Activated naive CD8-positive, alpha-beta T cell treated with anti-CD3 and anti-CD28 coated beads for 36 hours (primary cell): ENCODE measurements at regions not wholly inside any gene's neighbourhood (a gene's known extent, or its start where the extent isn't known, plus 50 kb on each side); places are given as distances from the start of the nearest gene placed in this dataset.

ENCODE experiments used
- DNase-seq: peaks from one replicate; pipeline ENCODE4 v3.0.0; 2021
- H3K27ac Mint-ChIP-seq: one replicate; pipeline ENCODE4 v1.8.0; 2022; ENCODE audit warnings: mild to moderate bottlenecking, moderate library complexity, mixed read lengths
- H3K27me3 Mint-ChIP-seq: one replicate; pipeline ENCODE4 v1.8.0; 2022; ENCODE audit warnings: mild to moderate bottlenecking, mixed read lengths
- H3K36me3 Mint-ChIP-seq: one replicate; pipeline ENCODE4 v1.8.0; 2021; ENCODE audit warnings: mild to moderate bottlenecking, mixed read lengths
- H3K4me1 Mint-ChIP-seq: one replicate; pipeline ENCODE4 v1.8.0; 2021; ENCODE audit warnings: mixed read lengths
- H3K4me3 Mint-ChIP-seq: one replicate; pipeline ENCODE4 v1.8.0; 2022; ENCODE audit warnings: mild to moderate bottlenecking, moderate library complexity, mixed read lengths
- H3K9me3 Mint-ChIP-seq: one replicate; pipeline ENCODE4 v1.8.0; 2022; ENCODE audit warnings: mixed read lengths

- H3K27ac Mint-ChIP-seq: no peak overlapping the region
- no peaks in the 10 kb centered on the region for H3K27me3 Mint-ChIP-seq
- peaks cover 4% of the 10 kb centered on the region for H3K4me1 Mint-ChIP-seq
- no peak for DNase-seq
- H3K36me3 Mint-ChIP-seq: no peaks in the 10 kb centered on the region
- H3K9me3 Mint-ChIP-seq: no peaks in the 10 kb centered on the region
- no peak overlapping the region for H3K4me3 Mint-ChIP-seq
Measured at GRCh38 chrX:39897741-39898097, 200.0 kb downstream of the BCOR start.

DNA sequence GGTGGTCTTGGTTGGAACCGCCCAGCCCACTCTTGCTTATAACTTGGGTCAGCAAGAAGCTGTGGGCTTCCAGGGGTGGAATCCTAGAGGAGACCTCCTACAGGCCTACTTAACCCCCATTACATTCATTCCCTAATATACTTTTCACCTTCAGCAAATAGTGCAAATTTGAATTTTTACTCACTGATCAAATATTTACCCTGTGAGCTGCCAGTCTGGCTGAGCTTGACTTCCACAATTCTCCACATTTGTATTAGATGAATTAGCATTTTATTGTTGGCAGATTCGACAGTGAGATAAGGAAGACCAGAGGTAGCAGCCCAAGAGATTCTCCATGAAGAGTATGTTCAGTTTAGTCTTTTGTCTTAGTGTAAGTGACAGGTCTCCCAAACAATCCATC lies 199.6 kb downstream of the BCOR start:
- Mint-ChIP-seq H3K27ac (no peak overlapping the region), H3K9me3 (no peaks in the 10 kb centered on the region), H3K27me3 (no peaks in the 10 kb centered on the region), H3K4me1 (peaks cover 5% of the 10 kb centered on the region), H3K36me3 (no peaks in the 10 kb centered on the region), H3K4me3 (no peak overlapping the region)
- no peak for DNase-seq

GRCh38 chrX:39899059-39899458 lies 198.7 kb downstream of the BCOR start:
- DNase-seq: no peak
- no peaks in the 10 kb centered on the region for H3K9me3 Mint-ChIP-seq
- H3K4me3 Mint-ChIP-seq: no peak overlapping the region
- no peak overlapping the region for H3K27ac Mint-ChIP-seq
- H3K4me1 Mint-ChIP-seq: peaks cover 6% of the 10 kb centered on the region
- H3K27me3 Mint-ChIP-seq: no peaks in the 10 kb centered on the region
- no peaks in the 10 kb centered on the region for H3K36me3 Mint-ChIP-seq

DNA sequence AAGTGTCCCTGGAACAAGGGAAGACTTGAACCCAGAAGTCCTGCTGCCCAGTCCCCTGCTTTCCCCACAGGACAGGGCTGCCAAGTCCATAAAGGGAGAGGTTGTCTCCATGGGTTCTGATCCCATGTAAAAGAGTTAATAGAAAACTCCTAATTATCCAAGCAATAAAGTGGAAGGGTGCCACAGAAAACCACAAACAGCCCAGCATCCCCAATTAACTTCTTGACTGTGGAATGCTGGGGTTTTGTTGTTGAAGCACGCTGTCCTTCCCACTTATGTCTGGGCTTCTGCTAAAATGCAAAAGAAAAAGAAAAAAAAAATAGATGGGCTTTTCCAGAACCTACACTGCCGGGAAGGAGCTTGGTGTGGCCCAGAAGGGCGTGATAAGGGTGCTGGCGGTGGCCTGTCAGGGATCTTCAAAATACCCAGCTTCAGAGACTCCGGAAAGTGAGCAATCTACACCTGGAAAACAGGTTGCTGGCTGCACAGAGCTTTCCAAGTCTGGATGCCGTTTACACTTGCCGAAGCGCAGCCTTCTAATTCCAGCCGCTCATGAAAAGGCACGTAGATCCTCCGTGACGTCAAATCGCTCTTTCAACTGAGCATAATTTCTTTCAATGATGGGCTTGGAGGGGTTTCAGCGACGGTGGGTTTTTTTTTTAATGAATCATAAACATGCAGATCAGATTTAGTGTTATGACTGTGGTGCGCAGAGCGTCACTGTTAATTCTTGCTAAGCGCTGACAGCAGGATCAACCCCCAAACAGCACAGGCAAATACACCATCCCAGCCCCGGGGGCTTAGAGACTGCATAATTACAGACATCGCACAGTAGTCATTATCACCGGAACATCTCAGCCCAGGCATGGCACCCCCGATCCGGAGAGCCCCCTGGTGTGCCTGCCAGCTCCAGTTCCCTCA lies 197.6 kb downstream of the BCOR start:
- Mint-ChIP-seq H3K27ac (no peak overlapping the region), H3K36me3 (no peaks in the 10 kb centered on the region), H3K9me3 (no peaks in the 10 kb centered on the region), H3K27me3 (no peaks in the 10 kb centered on the region), H3K4me3 (no peak overlapping the region), H3K4me1 (peaks cover 6% of the 10 kb centered on the region)
- DNase-seq: no peak

DNA sequence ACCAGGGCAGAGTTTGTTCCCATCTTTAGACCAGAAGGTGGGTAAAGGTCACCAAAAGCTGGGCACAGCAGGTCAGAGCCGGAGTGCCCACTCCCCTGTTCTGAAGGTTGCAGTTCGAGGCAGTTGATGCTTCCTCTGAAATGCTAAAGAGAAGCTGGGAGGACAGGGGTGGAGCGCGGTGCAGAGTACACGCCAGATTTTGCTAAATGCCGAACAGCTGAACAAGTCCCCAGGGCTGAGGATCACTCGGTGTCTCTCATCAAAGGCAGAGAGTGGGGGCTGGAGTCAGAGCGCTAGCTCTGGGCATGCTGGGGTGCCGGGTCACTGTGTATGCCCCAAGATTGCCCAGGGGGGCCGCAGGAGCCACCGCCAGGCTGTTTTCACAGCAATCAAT lies 197.0 kb downstream of the BCOR start:
- peaks cover 6% of the 10 kb centered on the region for H3K4me1 Mint-ChIP-seq
- no peaks in the 10 kb centered on the region for H3K9me3 Mint-ChIP-seq
- no peak overlapping the region for H3K27ac Mint-ChIP-seq
- no peaks in the 10 kb centered on the region for H3K27me3 Mint-ChIP-seq
- H3K36me3 Mint-ChIP-seq: no peaks in the 10 kb centered on the region
- H3K4me3 Mint-ChIP-seq: no peak overlapping the region
- DNase-seq: no peak

GRCh38 chrX:39903343-39903742 lies 194.4 kb downstream of the BCOR start:
- Mint-ChIP-seq H3K4me3 (no peak overlapping the region), H3K27ac (no peak overlapping the region), H3K9me3 (no peaks in the 10 kb centered on the region), H3K27me3 (no peaks in the 10 kb centered on the region), H3K36me3 (no peaks in the 10 kb centered on the region), H3K4me1 (peaks cover 6% of the 10 kb centered on the region)
- no peak for DNase-seq

DNA sequence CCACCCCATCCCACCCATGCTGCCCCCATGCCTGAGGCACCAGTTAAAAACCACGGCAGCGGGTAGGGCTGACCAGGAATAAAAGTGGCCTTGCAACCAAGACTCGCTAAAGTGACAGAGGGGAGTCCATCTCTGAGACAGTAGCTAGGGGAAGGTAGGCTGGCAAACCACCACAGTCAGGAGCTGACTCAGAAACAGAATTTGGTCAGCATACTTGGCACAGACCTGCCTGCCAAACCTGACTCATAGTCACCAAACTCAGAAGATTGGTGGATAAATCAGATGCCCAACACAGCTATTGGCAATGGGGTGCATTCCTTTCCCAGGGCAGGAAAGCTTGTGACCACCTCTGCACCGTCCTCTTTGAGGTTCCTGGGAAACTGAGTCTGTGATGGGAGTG lies 193.8 kb downstream of the BCOR start:
- Mint-ChIP-seq H3K36me3 (no peaks in the 10 kb centered on the region), H3K27me3 (no peaks in the 10 kb centered on the region), H3K4me1 (peaks cover 9% of the 10 kb centered on the region), H3K27ac (no peak overlapping the region), H3K4me3 (no peak overlapping the region), H3K9me3 (no peaks in the 10 kb centered on the region)
- DNase-seq: no peak

DNA sequence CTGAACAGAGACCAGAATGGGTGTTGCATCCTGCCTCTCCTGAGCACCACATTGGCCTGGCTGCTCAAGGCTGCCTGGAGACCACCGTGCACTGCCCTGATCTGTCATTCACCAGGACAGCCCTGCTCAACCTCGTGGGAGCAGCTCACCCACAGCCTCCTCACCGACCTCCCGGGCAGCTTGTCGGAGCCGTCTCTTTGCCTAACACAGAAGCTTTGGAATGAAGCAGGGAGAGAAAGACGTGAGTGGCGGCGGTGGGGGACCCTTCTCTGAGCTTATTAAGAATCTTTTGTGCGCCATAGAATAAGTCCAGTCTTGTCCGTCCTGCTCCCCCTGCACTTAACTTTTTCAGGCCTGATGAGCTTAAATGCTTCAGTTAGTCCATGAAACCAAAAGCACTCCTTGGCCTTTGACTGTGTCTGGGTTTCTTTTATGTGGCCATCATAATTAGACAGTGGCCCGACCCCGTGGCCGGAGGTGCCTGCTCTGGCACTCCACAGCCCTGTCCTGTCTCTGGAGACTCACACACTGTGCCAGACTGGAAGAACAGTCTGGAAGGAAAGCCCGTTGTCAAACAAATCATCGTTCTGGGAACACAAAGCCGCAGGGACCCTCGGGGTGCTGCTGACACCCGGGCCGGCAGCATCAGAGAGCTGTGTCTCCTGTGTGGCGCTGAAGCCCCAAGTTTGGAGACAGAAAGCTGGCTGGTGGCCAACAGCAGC lies 192.8 kb downstream of the BCOR start:
- H3K36me3 Mint-ChIP-seq: no peaks in the 10 kb centered on the region
- H3K4me3 Mint-ChIP-seq: no peak overlapping the region
- peaks cover 9% of the 10 kb centered on the region for H3K4me1 Mint-ChIP-seq
- no peaks in the 10 kb centered on the region for H3K27me3 Mint-ChIP-seq
- no peak for DNase-seq
- H3K9me3 Mint-ChIP-seq: no peaks in the 10 kb centered on the region
- no peak overlapping the region for H3K27ac Mint-ChIP-seq

GRCh38 chrX:39905538-39905891 lies 192.2 kb downstream of the BCOR start:
- Mint-ChIP-seq H3K9me3 (no peaks in the 10 kb centered on the region), H3K4me1 (peaks cover 9% of the 10 kb centered on the region), H3K4me3 (no peak overlapping the region), H3K36me3 (no peaks in the 10 kb centered on the region), H3K27ac (no peak overlapping the region), H3K27me3 (no peaks in the 10 kb centered on the region)
- DNase-seq: no peak

- Mint-ChIP-seq H3K36me3 (no peaks in the 10 kb centered on the region), H3K9me3 (no peaks in the 10 kb centered on the region), H3K27ac (no peak overlapping the region), H3K4me3 (no peak overlapping the region), H3K27me3 (no peaks in the 10 kb centered on the region), H3K4me1 (peaks cover 9% of the 10 kb centered on the region)
- no peak for DNase-seq
Measured at GRCh38 chrX:39905946-39906345, 191.8 kb downstream of the BCOR start.

DNA sequence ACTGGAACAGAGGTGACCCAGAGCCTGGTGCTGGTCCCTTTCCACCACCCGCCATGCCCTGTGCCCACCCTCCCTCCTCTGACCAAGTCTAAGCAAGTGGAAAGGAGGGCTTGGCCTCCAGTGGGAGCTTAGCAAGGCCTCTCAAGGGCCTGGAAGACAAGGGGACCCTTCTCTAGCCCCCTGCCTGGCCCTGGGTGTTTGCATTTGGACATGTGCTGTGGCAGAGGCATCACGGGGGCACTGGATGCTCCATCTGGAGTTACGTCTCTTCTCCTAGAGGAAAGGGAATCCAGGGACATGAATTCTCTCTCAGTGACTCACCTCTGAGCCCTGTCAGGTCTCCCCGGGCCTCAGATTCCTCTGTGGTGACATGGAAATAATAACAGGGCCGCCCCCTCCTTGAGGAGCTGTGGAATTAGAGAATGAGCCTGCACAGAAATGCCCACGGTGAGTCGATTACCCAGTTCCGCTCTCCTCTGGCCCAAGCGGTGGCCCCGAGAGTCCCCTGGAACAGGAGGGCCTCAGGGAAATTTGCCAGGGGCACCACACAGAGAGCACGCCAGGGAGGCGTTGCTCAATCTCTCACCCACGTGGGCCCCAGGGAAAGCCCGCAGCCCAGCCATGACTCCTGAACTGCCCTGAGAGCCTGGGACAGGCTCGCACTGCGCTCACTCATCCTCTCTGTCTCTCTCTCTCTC lies 189.6 kb downstream of the BCOR start:
- peaks cover 8% of the 10 kb centered on the region for H3K4me1 Mint-ChIP-seq
- no peak overlapping the region for H3K4me3 Mint-ChIP-seq
- DNase-seq: no peak
- H3K27ac Mint-ChIP-seq: no peak overlapping the region
- no peaks in the 10 kb centered on the region for H3K36me3 Mint-ChIP-seq
- H3K27me3 Mint-ChIP-seq: no peaks in the 10 kb centered on the region
- H3K9me3 Mint-ChIP-seq: no peaks in the 10 kb centered on the region

- Mint-ChIP-seq H3K27me3 (no peaks in the 10 kb centered on the region), H3K27ac (no peak overlapping the region)
Measured at GRCh38 chrX:39909996-39910395, 187.8 kb downstream of the BCOR start.

DNA sequence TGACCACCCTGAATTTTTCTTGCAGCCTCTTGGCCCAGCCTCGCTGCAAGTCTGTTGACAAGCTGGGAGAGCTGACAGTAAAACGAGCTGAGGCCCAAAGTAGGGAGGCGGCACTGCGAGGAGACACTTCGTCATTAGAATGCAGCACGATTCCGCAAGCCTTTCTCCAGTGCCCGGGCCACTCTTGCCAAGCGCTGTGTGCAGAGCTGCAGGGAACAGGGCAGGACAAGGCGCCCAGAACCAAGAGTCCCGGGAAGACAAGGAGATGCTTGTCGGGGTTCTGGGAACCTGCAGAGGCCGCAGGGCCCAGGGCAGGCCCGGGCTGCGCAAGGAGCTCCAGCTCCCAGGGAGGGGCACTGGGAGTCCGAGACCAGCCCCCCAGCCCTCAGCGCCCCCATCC lies 187.1 kb downstream of the BCOR start:
- no peaks in the 10 kb centered on the region for H3K27me3 Mint-ChIP-seq
- no peak overlapping the region for H3K27ac Mint-ChIP-seq
- peaks cover 3% of the 10 kb centered on the region for H3K4me1 Mint-ChIP-seq
- H3K9me3 Mint-ChIP-seq: no peaks in the 10 kb centered on the region
- no peaks in the 10 kb centered on the region for H3K36me3 Mint-ChIP-seq
- DNase-seq: no peak
- H3K4me3 Mint-ChIP-seq: no peak overlapping the region

More at GRCh38 chrX:39909996-39910395, 187.8 kb downstream of the BCOR start:
- H3K9me3 Mint-ChIP-seq: no peaks in the 10 kb centered on the region
- no peak overlapping the region for H3K4me3 Mint-ChIP-seq
- no peaks in the 10 kb centered on the region for H3K36me3 Mint-ChIP-seq
- H3K4me1 Mint-ChIP-seq: peaks cover 3% of the 10 kb centered on the region
- no peak for DNase-seq

GRCh38 chrX:39911278-39911897 lies 186.4 kb downstream of the BCOR start:
- DNase-seq: no peak
- Mint-ChIP-seq H3K36me3 (no peaks in the 10 kb centered on the region), H3K9me3 (no peaks in the 10 kb centered on the region), H3K4me1 (peaks cover 3% of the 10 kb centered on the region), H3K27me3 (no peaks in the 10 kb centered on the region), H3K4me3 (no peak overlapping the region), H3K27ac (no peak overlapping the region)

DNA sequence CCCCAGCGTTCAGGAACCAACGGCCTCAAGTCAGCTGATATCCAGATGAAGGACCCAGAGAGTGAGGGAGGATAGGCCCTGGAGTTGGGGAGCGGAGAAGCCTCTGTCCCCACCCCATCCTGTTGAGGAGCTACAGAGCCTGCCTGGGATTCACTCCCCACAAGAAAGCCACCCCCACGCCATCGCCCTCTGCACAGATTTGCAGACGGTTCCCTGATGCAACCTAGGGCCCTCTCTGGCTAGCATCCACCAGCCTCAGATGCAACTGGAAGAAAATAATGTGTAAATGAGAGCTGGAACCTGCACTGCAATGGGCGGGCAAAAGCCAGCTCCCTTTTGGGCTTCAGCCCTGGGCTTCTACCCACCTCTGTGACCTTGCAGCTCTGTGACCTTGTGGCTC lies 185.6 kb downstream of the BCOR start:
- DNase-seq: no peak
- no peaks in the 10 kb centered on the region for H3K36me3 Mint-ChIP-seq
- no peak overlapping the region for H3K4me3 Mint-ChIP-seq
- H3K27me3 Mint-ChIP-seq: no peaks in the 10 kb centered on the region
- H3K4me1 Mint-ChIP-seq: peaks cover 3% of the 10 kb centered on the region
- no peak overlapping the region for H3K27ac Mint-ChIP-seq
- H3K9me3 Mint-ChIP-seq: no peaks in the 10 kb centered on the region
